CD4-positive, alpha-beta T cell treated with Interleukin-6 at 100 ng/mL for 8 hours (primary cell): ENCODE measurements at regions not wholly inside any gene's neighbourhood (a gene's known extent, or its start where the extent isn't known, plus 50 kb on each side); places are given as distances from the start of the nearest gene placed in this dataset.

Experiments used
- DNase-seq: peaks from one replicate; pipeline ENCODE4 v3.0.0-alpha.2; 2020; ENCODE audit warnings: mixed read lengths, low spot score

GRCh38 chr3:69568458-69568857 lies 170.8 kb upstream of the MITF start:
- no peak for DNase-seq

- DNase-seq: no peak
Observed at GRCh38 chr3:69567710-69568052, 171.6 kb upstream of the MITF start.

- DNase-seq: no peak
Observed at GRCh38 chr3:69567023-69567709, 172.1 kb upstream of the MITF start.

- no peak for DNase-seq
Observed at GRCh38 chr3:69566275-69566674, 173.0 kb upstream of the MITF start.

GRCh38 chr3:69565316-69565715 lies 173.9 kb upstream of the MITF start:
- DNase-seq: no peak

GRCh38 chr3:69563981-69564380 lies 175.3 kb upstream of the MITF start:
- no peak for DNase-seq

- DNase-seq: no peak
Observed at GRCh38 chr3:69563151-69563550, 176.1 kb upstream of the MITF start.

GRCh38 chr3:69562020-69562419 lies 176.1 kb upstream of the FRMD4B start:
- DNase-seq: no peak

- DNase-seq: no peak
Observed at GRCh38 chr3:69560818-69561217, 174.9 kb upstream of the FRMD4B start.

- DNase-seq: no peak
Observed at GRCh38 chr3:69560116-69560515, 174.2 kb upstream of the FRMD4B start.

DNA sequence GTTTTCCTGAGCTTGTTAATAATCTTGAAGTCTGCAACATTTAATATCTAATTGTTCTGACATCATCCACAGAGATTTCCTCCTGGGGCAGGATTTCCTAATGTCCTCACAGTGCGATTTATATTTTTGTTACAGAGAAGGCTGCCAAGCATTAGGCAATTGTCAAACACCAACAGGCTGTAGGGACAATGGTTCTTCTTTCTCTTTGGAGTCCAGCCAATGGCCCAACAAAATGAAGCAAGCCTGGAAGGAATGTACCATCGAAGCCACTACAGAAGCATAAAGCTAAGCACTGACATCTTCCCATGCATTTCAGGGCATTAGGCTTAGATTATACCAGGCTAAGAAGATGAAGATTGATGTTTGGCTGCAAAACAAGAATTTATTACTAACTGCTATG lies 173.0 kb upstream of the FRMD4B start:
- no peak for DNase-seq

- DNase-seq: no peak
Observed at GRCh38 chr3:69554576-69554975, 168.7 kb upstream of the FRMD4B start.

DNA sequence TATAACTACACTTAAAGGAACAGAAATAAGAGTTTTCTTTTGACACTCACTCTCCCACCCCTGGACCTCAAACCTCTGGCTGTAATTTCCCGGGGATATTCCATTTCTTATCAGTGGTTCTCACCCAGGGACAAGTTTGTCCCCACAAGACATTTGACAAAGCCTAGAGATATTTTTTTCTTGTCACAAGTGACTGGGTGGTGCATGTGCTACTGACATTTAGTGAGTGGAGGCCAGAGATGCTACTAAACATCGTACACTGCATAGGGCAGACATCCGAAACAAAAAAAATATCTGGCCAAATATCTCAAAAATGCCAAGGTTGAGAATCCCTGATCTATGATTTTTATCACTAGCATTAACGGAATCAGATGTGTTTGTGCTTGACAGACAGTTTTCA lies 168.0 kb upstream of the FRMD4B start:
- no peak for DNase-seq

DNA sequence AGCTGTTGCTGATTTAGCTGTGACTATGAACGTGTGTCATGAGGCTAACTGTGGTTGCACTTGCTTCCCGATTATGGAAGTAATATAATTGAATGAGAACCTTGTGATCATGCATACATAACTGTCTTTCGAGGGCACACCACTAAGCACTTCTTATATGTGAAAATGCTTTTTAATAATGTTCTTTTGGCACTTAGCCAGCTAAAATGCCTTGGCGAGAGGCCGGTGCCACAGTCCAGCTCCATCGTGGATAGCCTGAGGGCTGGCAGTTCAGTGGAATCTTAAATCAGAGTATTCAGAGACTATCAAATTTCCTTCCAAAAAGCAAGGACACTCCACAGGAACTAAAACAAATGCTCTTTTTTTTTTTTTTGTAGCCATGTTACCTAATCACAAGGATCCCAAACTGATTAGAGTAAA lies 161.6 kb upstream of the FRMD4B start:
- DNase-seq: no peak

DNA sequence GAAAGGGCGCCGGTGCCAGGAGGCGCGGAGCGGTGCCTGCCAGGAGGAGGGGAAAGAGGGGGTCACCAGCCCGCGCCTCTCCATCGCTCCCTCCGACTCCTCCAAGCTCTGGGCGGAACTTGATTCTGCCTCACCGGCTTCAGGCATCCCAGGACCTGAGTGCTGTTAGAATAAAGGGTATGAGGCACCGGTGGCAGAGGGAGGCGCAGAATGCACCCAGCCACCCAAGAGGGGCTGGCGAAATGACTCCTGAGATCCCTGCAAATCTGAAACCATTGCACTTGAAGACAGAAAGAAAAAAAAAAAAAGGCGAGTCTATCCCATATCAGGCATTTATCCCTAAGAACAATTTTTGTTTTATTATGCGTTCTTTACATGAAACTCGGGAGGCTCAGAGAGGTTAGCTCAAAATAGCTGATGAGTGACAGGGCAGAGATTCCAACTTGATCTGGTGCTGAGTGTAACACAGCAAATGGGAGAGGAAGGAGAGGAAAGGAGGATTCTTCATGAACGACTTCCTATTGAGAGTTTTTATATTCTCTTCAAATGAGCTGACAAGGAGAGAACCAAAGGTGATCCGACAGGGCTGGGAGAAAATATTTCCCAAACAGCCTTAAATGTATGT lies 157.0 kb upstream of the FRMD4B start:
- no peak for DNase-seq

DNA sequence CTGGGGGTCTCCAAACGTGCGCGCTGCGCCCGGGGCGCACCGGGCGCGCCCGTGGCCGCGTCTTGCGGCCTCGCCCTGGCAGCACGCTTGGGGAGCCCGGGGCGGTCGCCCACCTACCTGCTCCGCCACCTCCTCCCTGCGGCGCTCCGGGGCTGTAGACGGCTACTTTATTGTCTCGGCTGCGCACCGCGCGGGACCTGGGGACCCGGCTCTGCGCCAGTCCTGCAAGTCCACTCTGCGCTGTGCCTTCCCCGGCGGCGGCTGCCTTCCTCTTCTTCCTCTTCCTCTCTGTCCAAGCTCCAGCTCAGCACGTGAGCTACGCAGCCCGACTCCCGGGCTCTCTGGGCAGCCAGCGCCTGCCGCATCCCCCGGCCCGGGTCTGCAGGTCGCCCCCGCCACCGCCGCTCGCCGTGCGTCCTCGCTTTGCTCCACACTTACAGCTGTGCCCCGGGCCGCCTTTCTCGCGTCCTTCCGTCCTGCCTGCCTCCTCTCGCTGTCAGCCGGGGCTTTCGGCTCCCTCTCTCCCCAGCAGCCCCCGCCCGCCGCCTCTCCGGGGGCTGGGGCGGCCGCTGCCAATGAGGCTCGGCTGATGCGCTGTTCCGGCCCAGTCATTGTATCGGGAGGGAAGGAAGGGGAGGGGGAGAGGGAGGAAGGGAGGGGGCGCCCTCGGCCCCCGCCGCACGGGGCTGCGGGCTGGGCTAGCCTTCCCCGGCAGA lies 156.4 kb upstream of the FRMD4B start:
- no peak for DNase-seq

GRCh38 chr3:69541711-69542088 lies 155.8 kb upstream of the FRMD4B start:
- no peak for DNase-seq

DNA sequence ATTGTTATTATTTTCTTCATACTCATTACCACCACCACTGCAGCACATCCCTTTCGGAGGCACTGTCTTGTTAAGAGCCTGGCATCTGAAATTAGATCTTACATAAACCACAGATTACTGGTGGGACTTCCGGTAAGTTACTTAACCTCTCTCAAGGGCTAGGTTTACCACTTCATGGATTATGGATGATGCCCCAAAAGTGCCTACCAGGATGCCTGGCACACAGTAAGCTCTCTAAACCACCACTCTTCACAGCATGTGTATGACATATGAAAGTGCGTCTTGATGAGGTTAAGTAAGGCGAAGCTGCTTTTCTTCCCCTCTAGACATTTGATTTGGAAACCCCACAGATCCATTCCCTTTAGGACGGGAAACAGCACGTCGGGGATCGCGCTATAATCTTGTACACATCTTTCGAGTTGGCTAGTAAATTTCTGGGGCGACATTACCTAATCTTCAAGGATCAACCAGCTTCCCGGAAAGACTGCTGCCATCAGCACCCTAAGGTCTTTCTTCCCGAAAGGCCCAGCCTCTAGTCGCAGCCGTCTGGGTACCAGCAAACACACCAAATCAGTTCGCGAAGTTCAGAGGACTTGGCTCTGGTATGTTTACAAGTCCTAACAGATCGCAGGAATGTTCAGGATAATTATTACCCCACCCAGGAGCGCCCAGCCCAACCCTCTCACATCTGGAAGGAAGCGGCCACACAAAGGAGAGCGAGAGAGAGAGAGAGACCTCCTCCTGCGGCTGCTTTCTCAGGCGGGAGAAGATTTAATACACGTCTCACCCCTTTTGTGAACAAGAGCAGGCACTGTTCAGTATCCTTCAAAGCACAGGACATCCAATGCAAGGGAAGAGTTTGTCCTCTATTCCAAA lies 155.1 kb upstream of the FRMD4B start:
- no peak for DNase-seq

- DNase-seq: no peak
Observed at GRCh38 chr3:69539134-69539533, 153.2 kb upstream of the FRMD4B start.

DNA sequence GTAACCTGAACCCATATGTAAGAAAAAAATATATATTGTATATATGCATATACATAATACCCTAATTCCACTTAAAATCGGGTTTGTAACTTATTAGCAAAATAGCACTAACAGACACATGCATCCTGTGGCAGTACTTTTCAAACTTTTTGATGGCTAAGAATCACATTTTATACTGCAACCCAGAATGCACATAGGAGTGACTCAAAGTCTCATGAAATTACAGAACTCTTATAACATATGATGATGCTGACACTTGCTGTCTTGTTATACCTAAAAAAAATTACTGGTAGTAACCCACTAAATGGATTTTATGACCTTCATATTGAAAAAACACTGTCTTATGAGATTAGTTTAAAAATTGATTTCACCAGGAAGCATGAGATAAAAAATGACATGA lies 152.4 kb upstream of the FRMD4B start:
- no peak for DNase-seq

DNA sequence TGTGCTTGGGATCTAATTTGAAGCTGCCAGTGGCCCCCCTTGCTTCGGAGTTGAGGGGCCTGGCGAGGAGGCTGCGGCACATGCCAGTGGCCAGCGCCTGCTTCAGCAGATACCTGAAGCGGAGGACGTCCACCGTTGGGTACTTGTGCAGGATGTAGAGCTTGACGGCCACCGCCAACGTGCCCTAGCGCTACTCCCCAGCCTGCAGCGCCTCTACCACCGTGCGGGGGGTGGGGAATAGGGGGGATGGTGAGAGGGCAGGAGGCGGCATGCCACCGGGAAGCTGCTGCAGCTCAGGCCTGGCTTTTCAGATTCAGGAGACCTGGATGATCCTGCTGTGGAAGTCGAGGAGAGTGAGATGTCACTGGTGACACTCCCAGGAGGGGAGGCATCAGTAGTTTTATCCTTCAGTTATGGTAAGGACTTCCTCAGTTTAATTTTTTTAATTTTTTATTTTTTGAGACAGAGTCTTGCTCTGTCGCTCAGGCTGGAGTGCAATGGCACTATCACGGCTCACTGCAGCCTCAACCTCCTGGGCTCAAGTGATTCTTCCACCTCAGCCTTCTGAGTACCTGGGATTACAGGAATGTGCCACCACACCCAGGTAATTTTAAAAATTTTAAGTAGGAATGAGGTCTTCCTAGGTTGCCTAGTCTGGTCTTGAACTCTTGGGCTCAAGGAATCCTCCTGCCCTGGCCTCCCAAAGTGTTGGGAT lies 150.6 kb upstream of the FRMD4B start:
- DNase-seq: no peak

DNA sequence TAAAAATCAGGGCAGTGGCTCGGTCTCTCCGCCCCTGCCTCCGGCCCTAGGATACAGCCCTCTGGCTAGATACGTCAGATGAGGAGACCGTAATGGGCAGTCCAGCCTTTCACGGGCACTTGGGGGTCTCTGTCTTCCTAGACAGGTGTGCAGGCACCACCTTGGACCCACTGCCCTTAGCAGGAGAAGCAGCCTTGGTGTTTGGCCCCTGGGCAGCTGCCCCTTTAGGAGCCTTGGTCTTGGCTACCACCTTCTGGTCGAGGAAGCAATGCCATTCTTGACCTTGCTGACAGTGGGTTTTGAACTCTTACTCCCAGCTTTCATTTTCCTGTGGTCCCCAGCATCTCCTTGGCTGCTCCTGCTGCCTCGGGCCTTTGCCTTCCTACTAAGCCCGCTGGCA lies 149.7 kb upstream of the FRMD4B start:
- DNase-seq: no peak
